ENCODE measurements at regions not wholly inside any gene's neighbourhood (a gene's known extent, or its start where the extent isn't known, plus 50 kb on each side); places are given as distances from the start of the nearest gene placed in this dataset.
"Not testable (repeated sequence)": the region's sequence is repeated elsewhere in the genome, so short reads cannot be mapped to it uniquely, and the experiment has no call there.

DNA sequence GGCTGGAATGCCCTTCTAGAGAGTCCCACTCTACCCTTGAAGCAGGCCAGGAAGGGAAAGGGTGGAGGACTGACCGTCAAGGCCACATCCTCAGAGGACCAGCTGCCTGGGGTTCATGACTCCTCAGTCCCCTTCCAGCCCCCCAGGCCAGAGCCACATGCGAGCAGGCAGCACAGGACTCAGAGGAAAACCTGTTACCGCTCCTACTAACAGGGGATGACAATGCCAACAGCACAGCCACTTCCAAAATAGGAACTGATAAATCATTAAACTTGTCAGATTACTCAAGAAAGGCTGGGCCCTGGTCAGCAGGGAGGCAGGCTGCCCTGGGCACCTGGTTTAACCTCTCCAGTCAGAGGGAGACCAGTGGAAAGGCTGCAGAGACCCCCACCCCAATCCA lies 206.2 kb upstream of the SDK2 start:
- no peak for DNase-seq (ENCODE audit: low read depth in 2 of 2)

- no peak for DNase-seq (ENCODE audit: low read depth in 2 of 2)
Observed at GRCh38 chr17:73851091-73851490, 206.8 kb upstream of the SDK2 start.

DNA sequence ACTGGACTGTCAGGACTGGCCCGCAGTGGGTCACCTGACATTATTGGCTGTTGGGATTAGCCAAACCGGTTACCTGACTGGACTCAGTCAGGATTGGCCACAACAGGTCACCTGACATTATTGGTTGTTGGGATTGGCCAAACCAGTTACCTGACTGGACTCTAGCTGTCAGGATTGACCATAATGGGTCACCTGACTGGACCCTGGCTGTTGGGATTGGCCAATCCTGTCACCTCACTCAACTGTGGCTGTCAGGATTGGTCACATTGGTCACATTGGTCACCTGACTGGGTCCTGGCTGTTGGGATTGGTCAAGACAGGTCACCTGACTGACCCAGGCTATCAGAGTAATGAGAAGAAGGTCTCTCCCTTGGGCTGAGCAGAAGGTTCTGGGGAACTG lies 207.7 kb upstream of the SDK2 start:
- no peak for DNase-seq (ENCODE audit: low read depth in 2 of 2)

- no peak for DNase-seq (ENCODE audit: low read depth in 2 of 2)
Observed at GRCh38 chr17:73855720-73856333, 211.6 kb upstream of the SDK2 start.

DNA sequence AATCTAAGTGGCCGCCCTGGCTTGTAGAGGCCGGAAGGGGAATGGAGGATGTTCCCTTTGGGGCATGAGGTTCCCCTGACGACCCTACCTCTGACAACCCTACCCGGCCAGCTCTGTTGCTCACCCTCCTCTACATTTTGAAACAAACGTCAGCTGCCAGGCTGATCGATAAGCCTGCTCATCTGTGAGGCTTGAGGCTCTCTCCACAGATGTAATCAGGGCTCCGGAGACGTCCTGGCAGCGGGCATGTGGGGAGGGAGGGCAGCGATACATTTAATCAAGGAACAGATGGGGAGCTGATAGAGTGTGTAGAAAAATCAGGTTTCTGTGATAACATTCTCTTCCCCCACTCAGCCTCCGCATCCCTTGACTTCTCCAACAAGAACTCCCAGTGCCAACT lies 212.3 kb upstream of the SDK2 start:
- no peak for DNase-seq (ENCODE audit: low read depth in 2 of 2)

DNA sequence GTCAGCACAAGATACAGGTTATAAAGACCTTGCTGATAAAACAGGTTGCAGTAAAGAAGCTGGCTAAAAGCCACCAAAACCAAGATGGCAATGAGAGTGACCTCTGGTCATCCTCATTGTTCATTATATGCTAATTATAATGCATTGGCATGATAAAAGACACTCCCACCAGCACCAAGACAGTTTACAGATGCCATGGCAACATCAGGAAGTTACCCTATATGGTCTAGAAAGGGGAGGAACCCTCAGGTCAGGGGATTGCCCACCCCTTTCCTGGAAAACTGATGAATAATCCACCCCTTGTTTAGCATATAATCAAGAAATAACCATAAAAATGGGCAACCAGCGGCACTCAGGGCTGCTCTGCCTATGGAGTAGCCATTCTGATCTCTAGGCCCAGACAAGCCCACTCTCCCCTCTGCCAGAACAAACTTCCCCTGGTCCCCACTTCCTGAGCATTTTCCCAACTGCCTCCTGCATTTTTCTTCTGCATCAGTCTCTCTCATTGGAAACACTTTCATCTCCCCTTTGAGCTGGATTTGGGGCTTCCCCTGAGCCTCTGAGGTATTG lies 215.3 kb upstream of the SDK2 start:
- not testable (repeated sequence) for DNase-seq (ENCODE audit: low read depth in 2 of 2)

DNA sequence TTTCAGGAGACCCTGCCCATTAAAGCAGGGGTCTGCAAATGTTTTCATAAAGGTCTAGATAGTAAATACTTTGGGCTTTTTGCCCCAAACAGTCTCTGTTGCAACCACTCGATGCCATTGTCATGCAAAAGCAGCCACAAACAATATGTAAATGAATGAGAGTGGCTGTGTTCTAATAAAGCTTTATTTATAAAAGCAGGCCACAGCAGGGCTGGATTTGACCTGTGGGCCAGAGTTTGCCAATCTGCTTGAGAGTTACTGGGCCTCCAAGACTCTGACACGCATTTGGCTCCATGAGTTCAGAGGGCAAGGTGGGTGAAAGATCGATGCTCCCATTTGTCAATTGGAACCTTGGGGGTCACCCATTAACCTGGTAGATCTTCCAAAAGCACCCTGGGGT lies 217.3 kb upstream of the SDK2 start:
- no peak for DNase-seq (ENCODE audit: low read depth in 2 of 2)

- DNase-seq (ENCODE audit: low read depth in 2 of 2), result no peak
Observed at GRCh38 chr17:73863761-73864535, 219.7 kb upstream of the SDK2 start.

DNA sequence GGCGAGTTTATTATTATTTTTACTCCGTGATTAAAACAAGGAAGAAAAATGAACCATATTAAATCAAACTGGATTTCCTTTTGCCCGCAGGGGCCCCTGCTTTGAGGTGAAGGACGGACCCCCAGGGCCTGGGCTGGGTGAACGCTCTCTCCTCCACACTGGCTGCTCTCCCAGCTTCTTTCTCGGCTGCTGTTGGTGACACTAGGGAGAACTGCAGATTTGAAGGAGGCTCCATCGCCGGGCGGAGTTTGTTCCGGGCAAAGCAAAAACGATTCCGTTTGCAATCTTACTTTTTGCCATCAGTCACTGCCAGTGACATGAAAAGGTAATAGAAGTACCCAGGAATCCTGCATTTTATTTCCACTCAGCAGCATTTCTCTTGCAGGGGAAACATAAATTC lies 221.6 kb upstream of the SDK2 start:
- DNase-seq (ENCODE audit: low read depth in 2 of 2), result no peak

- no peak for DNase-seq (ENCODE audit: low read depth in 2 of 2)
Observed at GRCh38 chr17:73867056-73867455, 222.8 kb upstream of the SDK2 start.

GRCh38 chr17:73870068-73870467 lies 225.8 kb upstream of the SDK2 start:
- no peak for DNase-seq (ENCODE audit: low read depth in 2 of 2)

GRCh38 chr17:73870473-73870872 lies 226.2 kb upstream of the SDK2 start:
- no peak for DNase-seq (ENCODE audit: low read depth in 2 of 2)

DNA sequence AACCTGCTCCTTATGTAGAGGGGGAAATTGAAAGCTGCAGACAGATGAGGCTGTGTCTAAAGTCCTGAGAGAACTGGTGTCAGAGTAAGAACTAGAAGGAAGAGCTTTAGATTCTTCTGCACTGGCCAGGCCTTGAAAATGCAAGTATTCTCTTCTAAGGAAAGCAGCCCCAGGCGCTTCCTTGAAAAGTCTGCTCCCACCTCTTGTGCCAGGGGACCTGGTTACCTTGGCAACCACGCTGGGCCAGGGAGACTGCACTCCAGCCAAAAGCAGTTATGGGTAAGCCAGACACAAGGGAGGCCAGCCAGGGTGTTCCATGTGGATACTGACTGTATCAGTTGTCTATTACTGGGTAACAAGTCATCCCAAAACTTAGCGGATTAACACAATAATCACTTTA lies 228.6 kb upstream of the SDK2 start:
- no peak for DNase-seq (ENCODE audit: low read depth in 2 of 2)

GRCh38 chr17:73874008-73874720 lies 229.9 kb upstream of the SDK2 start:
- DNase-seq (ENCODE audit: low read depth in 2 of 2), result no peak

DNA sequence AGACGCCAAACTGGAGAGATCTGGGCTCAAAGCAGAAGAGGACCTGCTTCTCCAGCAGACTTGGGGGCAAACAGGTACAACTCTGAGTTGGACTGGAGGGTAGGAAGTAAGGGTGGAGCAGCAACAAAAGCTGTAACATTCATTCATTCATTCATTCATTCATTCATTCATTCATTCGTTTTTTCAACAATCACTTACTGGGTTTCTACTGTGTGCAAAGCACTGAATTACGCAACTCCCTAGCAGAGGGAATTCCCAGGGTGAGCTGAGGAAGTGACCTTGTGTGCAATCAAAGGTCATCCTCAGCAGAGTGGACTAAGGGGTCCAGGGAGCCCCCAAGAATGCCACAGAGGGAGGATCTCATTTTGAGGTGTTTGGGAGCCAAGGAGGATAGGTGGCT lies 231.1 kb upstream of the SDK2 start:
- no peak for DNase-seq (ENCODE audit: low read depth in 2 of 2)

DNA sequence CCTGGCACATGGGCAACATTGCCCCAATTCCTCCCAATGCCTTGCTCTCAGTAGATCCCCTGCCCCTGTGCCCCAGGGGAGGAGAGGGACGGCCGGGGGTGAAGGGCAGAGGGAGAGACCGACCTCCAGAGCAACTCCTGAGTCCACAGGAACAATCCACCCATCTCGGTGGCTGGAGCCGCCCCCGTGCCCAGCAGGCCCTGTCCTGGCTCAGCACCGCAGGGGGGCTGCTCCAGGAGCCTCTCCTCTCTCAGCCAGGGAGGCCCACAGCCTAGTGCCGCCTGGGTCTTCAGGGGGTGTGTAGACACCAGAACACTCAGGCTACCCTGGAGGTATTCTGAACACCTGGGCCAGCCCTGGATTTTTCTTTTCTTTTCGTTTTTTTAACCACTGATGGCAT lies 233.7 kb upstream of the SDK2 start:
- DNase-seq (ENCODE audit: low read depth in 2 of 2), result no peak

GRCh38 chr17:73878923-73879322 lies 234.7 kb upstream of the SDK2 start:
- no peak for DNase-seq (ENCODE audit: low read depth in 2 of 2)

DNA sequence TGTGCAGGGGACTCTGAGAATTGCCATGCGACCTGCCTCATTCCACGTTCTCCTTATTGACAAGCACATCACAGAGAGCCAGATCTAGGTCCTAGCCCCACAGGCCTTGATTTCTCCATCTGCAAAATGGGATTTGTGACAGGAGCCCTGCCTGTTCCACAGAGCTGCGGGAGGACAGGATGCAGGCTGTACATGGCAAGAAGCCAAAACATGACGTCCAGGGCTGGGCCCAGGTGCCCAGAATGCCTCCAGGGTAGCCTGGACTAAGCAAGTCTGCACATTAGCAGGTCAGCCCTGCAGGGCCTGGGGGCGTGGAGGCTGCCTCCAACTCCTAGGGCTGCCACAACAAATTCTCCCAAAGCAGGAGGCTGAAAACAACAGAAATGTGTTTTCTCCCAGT lies 235.7 kb upstream of the SDK2 start:
- DNase-seq (ENCODE audit: low read depth in 2 of 2), result no peak

GRCh38 chr17:73882590-73882989 lies 238.3 kb upstream of the SDK2 start:
- DNase-seq (ENCODE audit: low read depth in 2 of 2), result no peak

GRCh38 chr17:73883175-73883574 lies 238.9 kb upstream of the SDK2 start:
- no peak for DNase-seq (ENCODE audit: low read depth in 2 of 2)

DNA sequence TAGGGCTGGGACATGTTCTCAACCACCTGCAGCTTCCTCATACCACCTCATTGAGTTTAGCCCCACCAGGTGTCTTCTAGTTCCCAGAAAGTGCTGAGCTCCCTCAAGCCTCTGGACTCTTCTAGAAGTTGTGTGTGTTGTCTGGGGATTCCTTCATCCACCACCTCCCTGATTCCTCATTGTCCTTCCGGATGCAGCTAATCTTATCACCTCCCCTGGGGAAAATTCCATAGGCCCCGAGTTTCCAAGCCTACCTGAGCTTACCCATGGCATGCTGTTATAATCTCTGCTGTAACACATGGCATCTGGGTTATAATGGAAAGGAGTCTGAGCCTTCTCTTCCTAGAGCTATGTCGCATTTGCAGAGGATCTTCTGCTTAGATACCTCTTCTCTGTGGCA lies 243.5 kb upstream of the SDK2 start:
- DNase-seq (ENCODE audit: low read depth in 2 of 2), result no peak

- no peak for DNase-seq (ENCODE audit: low read depth in 2 of 2)
Observed at GRCh38 chr17:73888862-73889261, 244.6 kb upstream of the SDK2 start.

- no peak for DNase-seq (ENCODE audit: low read depth in 2 of 2)
Observed at GRCh38 chr17:73889439-73889838, 245.2 kb upstream of the SDK2 start.
